ENCODE measurements at regions not wholly inside any gene's neighbourhood (a gene's known extent, or its start where the extent isn't known, plus 50 kb on each side); places are given as distances from the start of the nearest gene placed in this dataset.
A peak's percentile ranks its signal among the peaks of the same experiment; 100 is the strongest.

GRCh38 chr4:19227701-19228100, 1024.0 kb upstream of the SLIT2 start:
- Histone ChIP-seq H3K14ac (ENCODE audit: low read length in 2 of 2) (no peak overlapping the region), H2AK5ac (ENCODE audit: low read length, severe bottlenecking) (no peak overlapping the region), H4K8ac (ENCODE audit: low read length) (no peak overlapping the region), H2AFZ (ENCODE audit: low read depth, low read length) (no peak overlapping the region), H2BK5ac (ENCODE audit: low read depth, low read length, poor library complexity, severe bottlenecking) (no peak overlapping the region), H3K4me1 (ENCODE audit: control insufficient read depth, insufficient read depth, low read depth, low read length) (no peaks in the 10 kb centered on the region), H3K9me3 (ENCODE audit: control insufficient read depth, low read length) (no peaks in the 10 kb centered on the region), H3K27ac (ENCODE audit: low read length, poor library complexity, severe bottlenecking) (no peak overlapping the region), H3K4me3 (ENCODE audit: insufficient read depth in 1 of 2, low read depth in 1 of 2, low read length in 2 of 2) (no peak overlapping the region), H3K79me1 (replicated peaks; ENCODE audit: low read length, poor library complexity, severe bottlenecking) (no peaks in the 10 kb centered on the region), H3K27me3 (ENCODE audit: control insufficient read depth in 1 of 2, insufficient read depth in 1 of 2, low read length in 2 of 2) (no peaks in the 10 kb centered on the region), H3K36me3 (ENCODE audit: control insufficient read depth in 1 of 2, insufficient read depth in 2 of 2, low read depth in 1 of 2, low read length in 2 of 2) (no peaks in the 10 kb centered on the region), H3K4me2 (ENCODE audit: low read length, poor library complexity, severe bottlenecking) (no peak overlapping the region), H2BK120ac (ENCODE audit: low read depth, low read length) (no peak overlapping the region), H3K4ac (ENCODE audit: low read depth in 1 of 2, low read length in 2 of 2) (no peak overlapping the region), H2BK15ac (ENCODE audit: low read depth, poor library complexity, severe bottlenecking) (no peak overlapping the region), H3K9ac (ENCODE audit: low read length) (no peak overlapping the region), H3K18ac (ENCODE audit: low read depth in 1 of 2, low read length in 2 of 2) (no peak overlapping the region), H2BK12ac (ENCODE audit: low read length in 2 of 2) (no peak overlapping the region), H3K23ac (ENCODE audit: low read length in 2 of 2) (no peak overlapping the region), H4K91ac (ENCODE audit: low read length) (no peak overlapping the region)
- WGBS: no CpG with 5 or more reads among the region's 4 CpGs
- no peak for DNase-seq

GRCh38 chr4:19224820-19225219, 1026.9 kb upstream of the SLIT2 start:
- Histone ChIP-seq H4K91ac (ENCODE audit: low read length) (no peak overlapping the region), H2BK5ac (ENCODE audit: low read depth, low read length, poor library complexity, severe bottlenecking) (no peak overlapping the region), H2BK120ac (ENCODE audit: low read depth, low read length) (no peak overlapping the region), H4K8ac (ENCODE audit: low read length) (no peak overlapping the region), H3K27ac (ENCODE audit: low read length, poor library complexity, severe bottlenecking) (no peak overlapping the region), H3K18ac (ENCODE audit: low read depth in 1 of 2, low read length in 2 of 2) (no peak overlapping the region), H3K36me3 (ENCODE audit: control insufficient read depth in 1 of 2, insufficient read depth in 2 of 2, low read depth in 1 of 2, low read length in 2 of 2) (no peaks in the 10 kb centered on the region), H3K14ac (ENCODE audit: low read length in 2 of 2) (no peak overlapping the region), H2BK12ac (ENCODE audit: low read length in 2 of 2) (no peak overlapping the region), H3K27me3 (ENCODE audit: control insufficient read depth in 1 of 2, insufficient read depth in 1 of 2, low read length in 2 of 2) (no peaks in the 10 kb centered on the region), H3K9me3 (ENCODE audit: control insufficient read depth, low read length) (no peaks in the 10 kb centered on the region), H3K9ac (ENCODE audit: low read length) (no peak overlapping the region), H3K4me3 (ENCODE audit: insufficient read depth in 1 of 2, low read depth in 1 of 2, low read length in 2 of 2) (no peak overlapping the region), H3K4me1 (ENCODE audit: control insufficient read depth, insufficient read depth, low read depth, low read length) (no peaks in the 10 kb centered on the region), H3K4ac (ENCODE audit: low read depth in 1 of 2, low read length in 2 of 2) (no peak overlapping the region), H2AK5ac (ENCODE audit: low read length, severe bottlenecking) (no peak overlapping the region), H3K23ac (ENCODE audit: low read length in 2 of 2) (no peak overlapping the region), H2BK15ac (ENCODE audit: low read depth, poor library complexity, severe bottlenecking) (no peak overlapping the region), H2AFZ (ENCODE audit: low read depth, low read length) (no peak overlapping the region), H3K79me1 (replicated peaks; ENCODE audit: low read length, poor library complexity, severe bottlenecking) (no peaks in the 10 kb centered on the region), H3K4me2 (ENCODE audit: low read length, poor library complexity, severe bottlenecking) (no peak overlapping the region)
- DNase-seq: peak; percentile 38
- no CpG with 5 or more reads among the region's 2 CpGs for WGBS

GRCh38 chr4:19216476-19216875, 1035.2 kb upstream of the SLIT2 start:
- Histone ChIP-seq H2BK12ac (ENCODE audit: low read length in 2 of 2) (no peak overlapping the region), H3K23ac (ENCODE audit: low read length in 2 of 2) (no peak overlapping the region), H3K9me3 (ENCODE audit: control insufficient read depth, low read length) (no peaks in the 10 kb centered on the region), H4K8ac (ENCODE audit: low read length) (no peak overlapping the region), H3K4me3 (ENCODE audit: insufficient read depth in 1 of 2, low read depth in 1 of 2, low read length in 2 of 2) (no peak overlapping the region), H3K79me1 (replicated peaks; ENCODE audit: low read length, poor library complexity, severe bottlenecking) (no peaks in the 10 kb centered on the region), H3K36me3 (ENCODE audit: control insufficient read depth in 1 of 2, insufficient read depth in 2 of 2, low read depth in 1 of 2, low read length in 2 of 2) (no peaks in the 10 kb centered on the region), H2BK15ac (ENCODE audit: low read depth, poor library complexity, severe bottlenecking) (no peak overlapping the region), H3K27me3 (ENCODE audit: control insufficient read depth in 1 of 2, insufficient read depth in 1 of 2, low read length in 2 of 2) (no peaks in the 10 kb centered on the region), H2AFZ (ENCODE audit: low read depth, low read length) (no peak overlapping the region), H3K27ac (ENCODE audit: low read length, poor library complexity, severe bottlenecking) (no peak overlapping the region), H3K14ac (ENCODE audit: low read length in 2 of 2) (no peak overlapping the region), H2BK120ac (ENCODE audit: low read depth, low read length) (no peak overlapping the region), H3K4ac (ENCODE audit: low read depth in 1 of 2, low read length in 2 of 2) (no peak overlapping the region), H2BK5ac (ENCODE audit: low read depth, low read length, poor library complexity, severe bottlenecking) (no peak overlapping the region), H3K18ac (ENCODE audit: low read depth in 1 of 2, low read length in 2 of 2) (no peak overlapping the region), H3K9ac (ENCODE audit: low read length) (no peak overlapping the region), H4K91ac (ENCODE audit: low read length) (no peak overlapping the region), H3K4me2 (ENCODE audit: low read length, poor library complexity, severe bottlenecking) (no peak overlapping the region), H2AK5ac (ENCODE audit: low read length, severe bottlenecking) (no peak overlapping the region), H3K4me1 (ENCODE audit: control insufficient read depth, insufficient read depth, low read depth, low read length) (no peaks in the 10 kb centered on the region)
- DNase-seq: no peak
- no CpG with 5 or more reads among the region's 3 CpGs for WGBS

GRCh38 chr4:19214591-19215186, 1037.0 kb upstream of the SLIT2 start:
- WGBS: 39% methylated on average over 4 of the region's 4 CpGs
- no peaks in the 10 kb centered on the region for H3K4me1 ChIP-seq (ENCODE audit: control insufficient read depth, insufficient read depth, low read depth, low read length)

More at GRCh38 chr4:19214591-19215186, 1037.0 kb upstream of the SLIT2 start:
- H3K23ac ChIP-seq (ENCODE audit: low read length in 2 of 2): no peak overlapping the region
- H2AK5ac ChIP-seq (ENCODE audit: low read length, severe bottlenecking): no peak overlapping the region
- no peak overlapping the region for H4K8ac ChIP-seq (ENCODE audit: low read length)
- no peak overlapping the region for H2BK5ac ChIP-seq (ENCODE audit: low read depth, low read length, poor library complexity, severe bottlenecking)
- no peak overlapping the region for H3K14ac ChIP-seq (ENCODE audit: low read length in 2 of 2)
- H3K79me1 ChIP-seq (replicated peaks; ENCODE audit: low read length, poor library complexity, severe bottlenecking): no peaks in the 10 kb centered on the region
- peak; percentile 62 for DNase-seq
- H3K18ac ChIP-seq (ENCODE audit: low read depth in 1 of 2, low read length in 2 of 2): no peak overlapping the region
- H3K9ac ChIP-seq (ENCODE audit: low read length): no peak overlapping the region
- no peaks in the 10 kb centered on the region for H3K27me3 ChIP-seq (ENCODE audit: control insufficient read depth in 1 of 2, insufficient read depth in 1 of 2, low read length in 2 of 2)
- no peak overlapping the region for H2BK12ac ChIP-seq (ENCODE audit: low read length in 2 of 2)
- H3K4ac ChIP-seq (ENCODE audit: low read depth in 1 of 2, low read length in 2 of 2): no peak overlapping the region
- H3K9me3 ChIP-seq (ENCODE audit: control insufficient read depth, low read length): no peaks in the 10 kb centered on the region
- H2BK15ac ChIP-seq (ENCODE audit: low read depth, poor library complexity, severe bottlenecking): no peak overlapping the region
- no peak overlapping the region for H2BK120ac ChIP-seq (ENCODE audit: low read depth, low read length)
- no peak overlapping the region for H3K27ac ChIP-seq (ENCODE audit: low read length, poor library complexity, severe bottlenecking)
- H3K4me3 ChIP-seq (ENCODE audit: insufficient read depth in 1 of 2, low read depth in 1 of 2, low read length in 2 of 2): no peak overlapping the region
- no peak overlapping the region for H2AFZ ChIP-seq (ENCODE audit: low read depth, low read length)
- H3K36me3 ChIP-seq (ENCODE audit: control insufficient read depth in 1 of 2, insufficient read depth in 2 of 2, low read depth in 1 of 2, low read length in 2 of 2): no peaks in the 10 kb centered on the region
- no peak overlapping the region for H4K91ac ChIP-seq (ENCODE audit: low read length)
- H3K4me2 ChIP-seq (ENCODE audit: low read length, poor library complexity, severe bottlenecking): no peak overlapping the region

All from mesenchymal stem cell (in vitro differentiated cells and primary cell).